ENCODE measurements at regions not wholly inside any gene's neighbourhood (a gene's known extent, or its start where the extent isn't known, plus 50 kb on each side); places are given as distances from the start of the nearest gene placed in this dataset.

DNA sequence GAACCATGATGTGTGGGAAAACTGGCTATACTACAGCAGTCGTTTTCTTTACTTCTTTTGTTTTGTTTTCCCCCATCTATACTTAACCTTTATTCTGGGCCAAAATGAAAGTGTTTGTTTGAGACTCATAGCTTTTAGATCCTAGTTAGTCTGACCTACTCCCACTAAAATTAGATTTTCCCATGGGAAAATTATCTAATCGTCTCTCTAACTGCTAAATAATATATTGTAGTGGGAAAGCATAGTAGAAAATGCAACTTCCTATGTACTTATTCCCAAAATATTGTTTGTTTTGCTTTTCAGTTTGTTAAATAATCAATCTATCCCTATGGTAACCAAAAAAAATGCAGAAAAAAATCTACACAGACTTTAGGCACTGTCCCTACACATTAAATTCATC, 96.6 kb downstream of the NOC3L start:
- Mint-ChIP-seq H3K36me3 (no peaks in the 10 kb centered on the region), H3K4me1 (no peaks in the 10 kb centered on the region), H3K27ac (no peak overlapping the region), H3K9me3 (peaks cover 0 to 7% (median 3%) of the 10 kb centered on the region in 8 donors), H3K27me3 (peaks cover 6 to 12% of the 10 kb centered on the region in 2 donors), H3K4me3 (no peak overlapping the region)
- no peak for DNase-seq
- intact Hi-C loops (cut with micrococcal nuclease): no loop called here
- ChIA-PET CTCF (ENCODE audit: partially characterized antibody) (no interaction called here), POLR2A (ENCODE audit: partially characterized antibody) (no interaction called here)
- Histone ChIP-seq H3K4me3 (ENCODE audit: low read length in 2 of 2) (no peak overlapping the region), H3K4me1 (ENCODE audit: insufficient read depth, low read length) (no peaks in the 10 kb centered on the region), H3K27me3 (ENCODE audit: insufficient read depth, low read length) (no peaks in the 10 kb centered on the region), H3K27ac (ENCODE audit: low read depth, low read length) (no peak overlapping the region), H3K9me3 (ENCODE audit: control insufficient read depth in 1 of 2, low read length in 2 of 2) (no peaks in the 10 kb centered on the region), H3K36me3 (ENCODE audit: insufficient read depth, low read length) (no peaks in the 10 kb centered on the region)

DNA sequence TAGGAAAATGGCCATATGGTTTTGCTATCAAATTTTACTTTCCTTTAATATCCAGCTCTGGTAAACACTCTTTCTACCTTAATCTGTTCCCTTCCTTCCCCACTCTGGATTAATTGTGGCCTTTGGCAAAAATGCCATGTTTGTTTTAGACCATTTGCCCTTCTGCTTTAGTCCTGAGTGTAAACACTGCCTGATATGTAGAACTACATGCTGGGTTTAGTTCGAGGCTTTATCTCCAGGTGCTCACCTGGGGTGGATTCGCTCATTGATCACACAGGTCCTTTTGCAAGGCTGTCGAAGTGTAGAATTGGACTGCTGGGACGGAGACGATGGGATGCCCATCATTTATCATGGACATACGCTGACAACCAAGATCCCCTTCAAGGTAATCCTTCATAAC, 94.1 kb downstream of the NOC3L start:
- H3K27me3 Mint-ChIP-seq: peaks cover 6% of the 10 kb centered on the region in 2 donors
- H3K4me3 Mint-ChIP-seq: no peak overlapping the region
- intact Hi-C loops (cut with micrococcal nuclease): no loop called here
- no peaks in the 10 kb centered on the region for H3K4me1 ChIP-seq (ENCODE audit: insufficient read depth, low read length)
- no peaks in the 10 kb centered on the region for H3K9me3 ChIP-seq (ENCODE audit: control insufficient read depth in 1 of 2, low read length in 2 of 2)
- no peaks in the 10 kb centered on the region for H3K36me3 ChIP-seq (ENCODE audit: insufficient read depth, low read length)
- no peak overlapping the region for H3K27ac ChIP-seq (ENCODE audit: low read depth, low read length)
- no peaks in the 10 kb centered on the region for H3K36me3 Mint-ChIP-seq
- DNase-seq: no peak
- H3K4me1 Mint-ChIP-seq: no peaks in the 10 kb centered on the region
- ChIA-PET POLR2A (ENCODE audit: partially characterized antibody) (no interaction called here), CTCF (ENCODE audit: partially characterized antibody) (interaction anchor here (1.5 kb wide), 1 partner anchor 10 kb away, joined by 4 read pairs; no protein-coding TSS in a partner anchor)
- no peaks in the 10 kb centered on the region for H3K27me3 ChIP-seq (ENCODE audit: insufficient read depth, low read length)
- no peak overlapping the region for H3K27ac Mint-ChIP-seq
- H3K9me3 Mint-ChIP-seq: peaks cover 0 to 28% (median 19%) of the 10 kb centered on the region in 8 donors
- H3K4me3 ChIP-seq (ENCODE audit: low read length in 2 of 2): no peak overlapping the region

DNA sequence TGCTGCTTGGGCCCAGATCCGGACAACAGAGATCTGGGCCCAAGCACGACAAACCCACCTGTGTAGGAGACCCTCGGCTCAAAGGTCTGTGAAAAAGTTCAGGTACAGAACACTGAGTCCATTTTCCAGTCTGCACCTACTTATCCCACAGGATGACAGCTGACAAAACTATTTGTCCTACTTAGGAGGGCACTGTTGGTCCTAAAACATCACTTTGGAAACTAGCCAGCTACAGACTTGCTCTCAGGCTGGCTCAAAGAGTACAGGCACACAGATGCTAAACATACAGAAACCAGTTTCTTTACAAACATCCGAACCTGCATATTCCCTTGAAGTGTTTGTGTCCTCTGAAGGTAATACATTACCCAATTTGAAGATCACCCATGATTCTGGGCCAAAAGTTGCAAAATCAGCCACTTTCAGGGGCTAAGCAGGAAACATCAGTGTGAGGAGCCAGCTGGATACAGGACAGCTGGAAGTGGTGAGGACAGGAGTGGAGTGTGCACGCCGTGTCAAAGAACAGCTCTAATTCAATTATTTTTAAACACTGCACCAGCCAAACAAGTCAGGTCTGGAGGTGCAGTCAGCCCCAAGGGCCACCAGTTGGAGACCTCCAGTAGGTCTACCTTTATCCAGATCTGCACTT, 88.5 kb downstream of the NOC3L start:
- CTCF ChIA-PET (ENCODE audit: partially characterized antibody): interaction anchor here (1.3 to 2.5 kb wide), 3 partner anchors 9 to 46 kb away, joined by 3 to 9 read pairs (median 3); no protein-coding TSS in a partner anchor

DNA sequence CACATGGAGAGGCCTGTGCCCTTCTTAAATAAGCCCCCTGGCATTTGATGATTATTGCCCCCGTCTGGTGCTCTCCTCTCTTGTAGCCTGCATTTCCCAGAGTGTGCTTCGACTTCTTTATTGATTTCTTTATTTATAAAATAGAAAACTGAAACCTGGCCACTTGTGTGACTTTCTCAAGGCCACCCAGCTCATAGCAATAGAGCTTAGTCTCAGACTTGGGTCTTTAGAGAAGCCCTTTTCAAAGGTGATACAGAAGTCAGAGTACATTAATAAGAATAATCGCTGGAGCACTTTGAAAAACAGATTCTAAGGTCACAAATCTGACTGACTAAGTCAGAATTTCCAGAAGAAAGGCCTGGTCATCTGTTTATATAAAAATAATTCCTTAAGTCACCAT, 86.6 kb downstream of the NOC3L start:
- H3K9me3 Mint-ChIP-seq: peaks cover 0 to 26% (median 16%) of the 10 kb centered on the region in 8 donors
- Histone ChIP-seq H3K36me3 (ENCODE audit: insufficient read depth, low read length) (no peaks in the 10 kb centered on the region), H3K4me1 (ENCODE audit: insufficient read depth, low read length) (no peaks in the 10 kb centered on the region), H3K27me3 (ENCODE audit: insufficient read depth, low read length) (no peaks in the 10 kb centered on the region), H3K27ac (ENCODE audit: low read depth, low read length) (no peak overlapping the region), H3K4me3 (ENCODE audit: low read length in 2 of 2) (no peak overlapping the region), H3K9me3 (ENCODE audit: control insufficient read depth in 1 of 2, low read length in 2 of 2) (no peaks in the 10 kb centered on the region)
- H3K36me3 Mint-ChIP-seq: no peaks in the 10 kb centered on the region
- no peak overlapping the region for H3K4me3 Mint-ChIP-seq
- POLR2A ChIA-PET (ENCODE audit: partially characterized antibody): no interaction called here
- peaks cover 0 to 3% of the 10 kb centered on the region in 2 donors for H3K27me3 Mint-ChIP-seq
- peak overlapping the region in 1 of 7 donors; percentile 16 for H3K27ac Mint-ChIP-seq
- H3K4me1 Mint-ChIP-seq: peaks cover 0 to 7% (median 5%) of the 10 kb centered on the region in 4 donors
- CTCF ChIA-PET (ENCODE audit: partially characterized antibody): interaction anchor here (1.6 kb wide), 1 partner anchor 167 kb away, joined by 3 read pairs; no protein-coding TSS in a partner anchor
- intact Hi-C loops (cut with micrococcal nuclease): no loop called here
- DNase-seq: no peak

More for the DNA sequence above, 88.5 kb downstream of the NOC3L start:
- no peaks in the 10 kb centered on the region for H3K4me1 Mint-ChIP-seq
- peaks cover 0 to 30% (median 20%) of the 10 kb centered on the region in 8 donors for H3K9me3 Mint-ChIP-seq
- Histone ChIP-seq H3K27ac (ENCODE audit: low read depth, low read length) (no peak overlapping the region), H3K36me3 (ENCODE audit: insufficient read depth, low read length) (no peaks in the 10 kb centered on the region), H3K27me3 (ENCODE audit: insufficient read depth, low read length) (no peaks in the 10 kb centered on the region), H3K4me3 (ENCODE audit: low read length in 2 of 2) (no peak overlapping the region), H3K4me1 (ENCODE audit: insufficient read depth, low read length) (no peaks in the 10 kb centered on the region), H3K9me3 (ENCODE audit: control insufficient read depth in 1 of 2, low read length in 2 of 2) (no peaks in the 10 kb centered on the region)
- no peak for DNase-seq
- no peak overlapping the region for H3K4me3 Mint-ChIP-seq
- intact Hi-C loops (cut with micrococcal nuclease): no loop called here
- H3K36me3 Mint-ChIP-seq: no peaks in the 10 kb centered on the region
- H3K27me3 Mint-ChIP-seq: peaks cover 0 to 2% of the 10 kb centered on the region in 2 donors
- POLR2A ChIA-PET (ENCODE audit: partially characterized antibody): no interaction called here
- no peak overlapping the region for H3K27ac Mint-ChIP-seq

DNA sequence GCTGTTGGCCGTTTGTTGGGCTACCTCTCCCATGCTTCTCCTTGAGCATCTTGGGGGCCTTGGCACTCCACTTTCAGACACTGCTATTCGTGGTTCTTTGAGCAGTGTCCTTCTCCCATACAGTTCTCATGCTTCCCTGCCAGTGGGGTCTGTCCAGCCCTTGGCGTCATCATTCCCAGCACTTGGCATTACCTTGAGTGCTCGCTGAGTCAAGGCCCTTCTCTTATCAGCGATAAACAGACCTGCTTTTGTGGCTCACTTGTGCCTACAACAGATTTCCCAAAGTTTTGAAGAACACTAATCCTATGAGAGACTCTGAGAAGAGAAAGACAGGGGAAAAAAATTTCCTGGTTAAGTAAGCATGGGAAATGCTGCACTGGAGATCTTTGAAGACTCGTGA, 85.3 kb downstream of the NOC3L start:
- Mint-ChIP-seq H3K4me1 (peaks cover 0 to 7% (median 5%) of the 10 kb centered on the region in 4 donors), H3K27ac (no peak overlapping the region), H3K36me3 (no peaks in the 10 kb centered on the region), H3K9me3 (peaks cover 0 to 13% (median 7%) of the 10 kb centered on the region in 8 donors), H3K4me3 (no peak overlapping the region), H3K27me3 (peaks cover 0 to 3% of the 10 kb centered on the region in 2 donors)
- Histone ChIP-seq H3K27me3 (ENCODE audit: insufficient read depth, low read length) (no peaks in the 10 kb centered on the region), H3K36me3 (ENCODE audit: insufficient read depth, low read length) (no peaks in the 10 kb centered on the region), H3K27ac (ENCODE audit: low read depth, low read length) (no peak overlapping the region), H3K4me1 (ENCODE audit: insufficient read depth, low read length) (no peaks in the 10 kb centered on the region), H3K9me3 (ENCODE audit: control insufficient read depth in 1 of 2, low read length in 2 of 2) (no peaks in the 10 kb centered on the region), H3K4me3 (ENCODE audit: low read length in 2 of 2) (no peak overlapping the region)
- CTCF ChIA-PET (ENCODE audit: partially characterized antibody): interaction anchor here (2.5 kb wide), 1 partner anchor 43 kb away, joined by 18 read pairs; no protein-coding TSS in a partner anchor
- no peak for DNase-seq
- intact Hi-C loops (cut with micrococcal nuclease): no loop called here
- POLR2A ChIA-PET (ENCODE audit: partially characterized antibody): no interaction called here

DNA sequence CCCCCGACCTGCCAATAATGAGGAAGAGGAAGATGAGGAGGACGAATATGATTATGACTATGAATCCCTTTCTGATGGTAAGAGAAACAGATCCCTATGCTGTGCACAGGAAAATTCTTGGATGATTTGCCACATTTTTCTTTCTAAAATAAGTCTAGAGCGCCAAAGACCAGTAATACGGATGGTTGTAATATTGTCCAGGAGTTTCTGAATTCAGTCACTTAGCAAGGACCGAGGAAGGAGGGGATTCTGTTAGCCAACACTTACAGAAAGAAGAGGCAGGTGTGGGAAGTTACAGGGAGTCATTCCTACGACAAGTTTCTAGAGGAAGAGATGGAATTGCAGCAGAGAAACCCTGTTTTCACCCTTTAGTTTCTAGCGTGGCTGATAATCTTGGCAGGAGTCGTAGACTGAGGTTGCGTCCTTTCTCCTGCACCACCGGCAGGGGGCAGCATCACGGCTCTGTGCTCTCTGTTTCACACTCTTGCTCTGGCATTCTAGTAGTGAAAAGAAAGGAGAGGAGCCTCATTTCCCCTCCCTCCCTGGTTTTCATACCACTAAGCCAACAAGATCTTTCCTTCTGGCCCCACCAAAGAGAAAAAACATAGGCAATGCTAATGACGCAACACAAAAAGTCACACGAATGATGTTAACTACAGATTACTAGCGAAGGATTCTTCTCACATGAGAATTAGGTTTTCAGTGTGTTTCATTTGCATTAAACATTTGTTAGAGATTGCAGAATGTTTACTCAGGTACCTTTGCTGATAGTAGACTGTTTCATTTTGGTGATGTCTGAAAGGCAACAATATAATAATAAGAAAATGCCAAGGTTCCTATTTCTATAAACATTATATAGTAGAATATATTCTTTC, 82.7 kb downstream of the NOC3L start:
- peak in 4 of 5 donors; percentile 35 to 44 (median 40) for DNase-seq
- H3K4me1 Mint-ChIP-seq: peaks cover 0 to 7% (median 5%) of the 10 kb centered on the region in 4 donors
- Histone ChIP-seq H3K4me1 (ENCODE audit: insufficient read depth, low read length) (no peaks in the 10 kb centered on the region), H3K9me3 (ENCODE audit: control insufficient read depth in 1 of 2, low read length in 2 of 2) (no peaks in the 10 kb centered on the region), H3K4me3 (ENCODE audit: low read length in 2 of 2) (no peak overlapping the region), H3K27me3 (ENCODE audit: insufficient read depth, low read length) (no peaks in the 10 kb centered on the region), H3K36me3 (ENCODE audit: insufficient read depth, low read length) (no peaks in the 10 kb centered on the region), H3K27ac (ENCODE audit: low read depth, low read length) (no peak overlapping the region)
- H3K9me3 Mint-ChIP-seq: no peaks in the 10 kb centered on the region
- no peaks in the 10 kb centered on the region for H3K36me3 Mint-ChIP-seq
- CTCF ChIA-PET (ENCODE audit: partially characterized antibody): interaction anchor here (0.9 to 2.5 kb wide), 6 partner anchors 9 to 164 kb away, joined by 3 to 18 read pairs (median 5); no protein-coding TSS in a partner anchor
- H3K27ac Mint-ChIP-seq: no peak overlapping the region
- intact Hi-C loops (cut with micrococcal nuclease): loop anchor here (1.0 kb wide), 1 partner anchor 40 kb away; no protein-coding TSS in a partner anchor
- H3K27me3 Mint-ChIP-seq: peaks cover 6 to 15% of the 10 kb centered on the region in 2 donors
- H3K4me3 Mint-ChIP-seq: no peak overlapping the region
- POLR2A ChIA-PET (ENCODE audit: partially characterized antibody): no interaction called here

DNA sequence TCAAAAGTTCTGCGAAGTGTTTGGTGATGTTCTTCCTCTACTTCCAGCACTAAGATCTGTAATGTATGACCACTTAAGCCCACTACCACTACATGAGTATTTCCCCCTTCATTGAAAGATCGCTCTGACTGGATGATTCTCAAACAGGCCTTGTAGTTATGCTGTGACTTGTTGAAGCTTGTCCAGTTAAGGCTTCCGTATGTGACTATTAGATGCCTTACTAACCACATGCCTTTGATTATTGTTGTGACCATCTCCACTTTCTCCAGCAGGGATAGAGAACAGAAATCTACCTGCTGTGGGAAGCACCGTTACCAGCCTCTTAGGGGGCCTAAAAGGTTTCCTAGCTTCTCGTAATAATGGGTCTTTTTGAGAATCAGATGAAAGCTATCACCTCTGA, 81.1 kb downstream of the NOC3L start:
- Mint-ChIP-seq H3K4me1 (peaks cover 0 to 7% (median 5%) of the 10 kb centered on the region in 4 donors), H3K4me3 (no peak overlapping the region), H3K27me3 (peaks cover 6 to 23% of the 10 kb centered on the region in 2 donors), H3K9me3 (no peaks in the 10 kb centered on the region), H3K36me3 (no peaks in the 10 kb centered on the region), H3K27ac (no peak overlapping the region)
- H3K4me1 ChIP-seq (ENCODE audit: insufficient read depth, low read length): no peaks in the 10 kb centered on the region
- POLR2A ChIA-PET (ENCODE audit: partially characterized antibody): no interaction called here
- H3K27me3 ChIP-seq (ENCODE audit: insufficient read depth, low read length): no peaks in the 10 kb centered on the region
- no peak overlapping the region for H3K4me3 ChIP-seq (ENCODE audit: low read length in 2 of 2)
- no peak overlapping the region for H3K27ac ChIP-seq (ENCODE audit: low read depth, low read length)
- CTCF ChIA-PET (ENCODE audit: partially characterized antibody): no interaction called here
- H3K36me3 ChIP-seq (ENCODE audit: insufficient read depth, low read length): no peaks in the 10 kb centered on the region
- H3K9me3 ChIP-seq (ENCODE audit: control insufficient read depth in 1 of 2, low read length in 2 of 2): no peaks in the 10 kb centered on the region
- intact Hi-C loops (cut with micrococcal nuclease): no loop called here
- DNase-seq: no peak

Measured in CD4-positive, alpha-beta memory T cell (primary cell).